SK-N-SH treated with all-trans-retinoic acid at 6 μM for 48 hours (cell line): ENCODE measurements at regions not wholly inside any gene's neighbourhood (a gene's known extent, or its start where the extent isn't known, plus 50 kb on each side); places are given as distances from the start of the nearest gene placed in this dataset.
A peak's percentile ranks its signal among the peaks of the same experiment; 100 is the strongest.

ENCODE experiments used
- ATAC-seq: fragments of 200-7000 bp; cut with Tn5 transposase; 3 replicates; pipeline ENCODE4 v1.9.1; 2020; ENCODE audit warnings: mild to moderate bottlenecking, moderate library complexity
- CSDC2 ChIP-seq: fragments of 250-450 bp; sonication (Bioruptor Pico); IDR thresholded peaks from 2 replicates; pipeline ENCODE4 v1.5.0; 2020; ENCODE audit warnings: mild to moderate bottlenecking, moderate library complexity
- ESRRG ChIP-seq: fragments of 250-450 bp; sonication (Bioruptor Pico); IDR thresholded peaks from 2 replicates; pipeline ENCODE4 v1.6.1; 2021; ENCODE audit warnings: mild to moderate bottlenecking
- GLIS3 ChIP-seq: fragments of 250-450 bp; sonication (Bioruptor Pico); IDR thresholded peaks from 2 replicates; pipeline ENCODE4 v1.5.0; 2020; ENCODE audit warnings: mild to moderate bottlenecking, moderate library complexity
- PPARA ChIP-seq: fragments of 250-450 bp; sonication (Bioruptor Pico); IDR thresholded peaks from 2 replicates; pipeline ENCODE4 v1.5.0; 2020; ENCODE audit warnings: mild to moderate bottlenecking, borderline replicate concordance
- RARB ChIP-seq: fragments of 250-450 bp; sonication (Bioruptor Pico); IDR thresholded peaks from 2 replicates; pipeline ENCODE4 v1.8.0; 2021; ENCODE audit warnings: mild to moderate bottlenecking, moderate library complexity
- SNAI2 ChIP-seq: fragments of 250-450 bp; sonication (Bioruptor Pico); IDR thresholded peaks from 2 replicates; pipeline ENCODE4 v1.5.0; 2020; ENCODE audit warnings: mild to moderate bottlenecking, moderate library complexity
- TCF4 ChIP-seq: fragments of 250-450 bp; sonication (Bioruptor Pico); IDR thresholded peaks from 2 replicates; pipeline ENCODE4 v1.8.0; 2021; ENCODE audit warnings: mild to moderate bottlenecking, moderate library complexity, borderline replicate concordance
- ZC3H10 ChIP-seq: fragments of 250-450 bp; sonication (Bioruptor Pico); IDR thresholded peaks from 2 replicates; pipeline ENCODE4 v1.5.1; 2021; ENCODE audit warnings: mild to moderate bottlenecking, moderate library complexity
- ZFP3 ChIP-seq: fragments of 250-450 bp; sonication (Bioruptor Pico); IDR thresholded peaks from 2 replicates; pipeline ENCODE4 v1.5.0; 2020; ENCODE audit warnings: mild to moderate bottlenecking, moderate library complexity
- ZFP30 ChIP-seq: fragments of 450-650 bp; formaldehyde crosslinking; IDR thresholded peaks from 2 replicates; pipeline ENCODE4 v1.5.0; 2022; ENCODE audit warnings: mild to moderate bottlenecking, moderate library complexity
- ZNF565 ChIP-seq: fragments of 450-650 bp; formaldehyde crosslinking; conservative IDR thresholded peaks from 2 replicates; pipeline ENCODE4 v1.5.0; 2020; ENCODE audit warnings: low read depth, mild to moderate bottlenecking, moderate library complexity
- ZNF70 ChIP-seq: fragments of 450-650 bp; formaldehyde crosslinking; IDR thresholded peaks from 2 replicates; pipeline ENCODE4 v1.5.0; 2020; ENCODE audit warnings: mild to moderate bottlenecking, moderate library complexity
- ZNF8 ChIP-seq: fragments of 450-650 bp; formaldehyde crosslinking; IDR thresholded peaks from 2 replicates; pipeline ENCODE4 v1.5.0; 2020; ENCODE audit warnings: mild to moderate bottlenecking, moderate library complexity
- TF ChIP-seq, protein P1 (sequence below): fragments of 250-450 bp; sonication (Bioruptor Pico); IDR thresholded peaks from 2 replicates; pipeline ENCODE4 v1.8.0; 2021; ENCODE audit warnings: low read depth, mild to moderate bottlenecking, moderate library complexity, borderline replicate concordance
- TF ChIP-seq, protein P2 (sequence below): fragments of 250-450 bp; sonication (Bioruptor Pico); IDR thresholded peaks from 2 replicates; pipeline ENCODE4 v1.8.0; 2020; ENCODE audit warnings: mild to moderate bottlenecking, moderate library complexity, borderline replicate concordance
- TF ChIP-seq, protein P3 (sequence below): fragments of 250-450 bp; sonication (Bioruptor Pico); IDR thresholded peaks from 2 replicates; pipeline ENCODE4 v1.5.0; 2020; ENCODE audit warnings: mild to moderate bottlenecking, moderate library complexity
- TF ChIP-seq, protein P4 (sequence below): fragments of 250-450 bp; sonication (Bioruptor Pico); IDR thresholded peaks from 2 replicates; pipeline ENCODE4 v1.5.1; 2021; ENCODE audit warnings: mild to moderate bottlenecking, moderate library complexity
- TF ChIP-seq, protein P5 (sequence below): fragments of 250-450 bp; sonication (Bioruptor Pico); IDR thresholded peaks from 2 replicates; pipeline ENCODE4 v1.5.1; 2020; ENCODE audit warnings: low read depth, mild to moderate bottlenecking, moderate library complexity

DNA sequence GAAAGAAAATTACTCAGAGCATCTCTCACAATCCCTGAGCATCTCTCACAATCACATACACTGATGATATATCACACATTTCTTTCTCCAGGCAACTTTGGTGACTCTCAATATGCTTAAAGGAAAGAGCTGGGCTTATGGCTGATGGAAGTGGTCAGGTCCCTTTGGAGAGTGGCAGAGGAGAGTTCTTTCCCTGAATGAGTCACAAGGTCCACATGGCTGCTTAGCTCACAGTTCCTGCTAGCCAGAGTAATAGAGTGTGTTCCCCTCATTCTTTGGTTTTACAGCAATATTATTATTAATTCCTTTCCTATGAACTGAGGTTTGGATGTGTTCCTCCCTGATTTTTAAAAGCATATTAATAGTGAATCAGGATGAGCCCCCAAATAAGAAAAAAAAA, 287.4 kb downstream of the C7orf25 start:
- TF ChIP-seq ZFP3 (CRISPR knock-in tag) (no peak), CSDC2 (CRISPR knock-in tag) (no peak), ZNF565 (CRISPR knock-in tag) (no peak), ZC3H10 (CRISPR knock-in tag) (no peak), ZNF8 (CRISPR knock-in tag) (no peak), SNAI2 (CRISPR knock-in tag) (no peak), ZNF70 (CRISPR knock-in tag) (no peak)
- TF ChIP-seq, protein P1, sequence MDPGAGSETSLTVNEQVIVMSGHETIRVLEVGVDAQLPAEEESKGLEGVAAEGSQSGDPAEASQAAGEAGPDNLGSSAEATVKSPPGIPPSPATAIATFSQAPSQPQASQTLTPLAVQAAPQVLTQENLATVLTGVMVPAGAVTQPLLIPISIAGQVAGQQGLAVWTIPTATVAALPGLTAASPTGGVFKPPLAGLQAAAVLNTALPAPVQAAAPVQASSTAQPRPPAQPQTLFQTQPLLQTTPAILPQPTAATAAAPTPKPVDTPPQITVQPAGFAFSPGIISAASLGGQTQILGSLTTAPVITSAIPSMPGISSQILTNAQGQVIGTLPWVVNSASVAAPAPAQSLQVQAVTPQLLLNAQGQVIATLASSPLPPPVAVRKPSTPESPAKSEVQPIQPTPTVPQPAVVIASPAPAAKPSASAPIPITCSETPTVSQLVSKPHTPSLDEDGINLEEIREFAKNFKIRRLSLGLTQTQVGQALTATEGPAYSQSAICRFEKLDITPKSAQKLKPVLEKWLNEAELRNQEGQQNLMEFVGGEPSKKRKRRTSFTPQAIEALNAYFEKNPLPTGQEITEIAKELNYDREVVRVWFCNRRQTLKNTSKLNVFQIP (CRISPR knock-in tag): no peak
- no peak for ATAC-seq

DNA sequence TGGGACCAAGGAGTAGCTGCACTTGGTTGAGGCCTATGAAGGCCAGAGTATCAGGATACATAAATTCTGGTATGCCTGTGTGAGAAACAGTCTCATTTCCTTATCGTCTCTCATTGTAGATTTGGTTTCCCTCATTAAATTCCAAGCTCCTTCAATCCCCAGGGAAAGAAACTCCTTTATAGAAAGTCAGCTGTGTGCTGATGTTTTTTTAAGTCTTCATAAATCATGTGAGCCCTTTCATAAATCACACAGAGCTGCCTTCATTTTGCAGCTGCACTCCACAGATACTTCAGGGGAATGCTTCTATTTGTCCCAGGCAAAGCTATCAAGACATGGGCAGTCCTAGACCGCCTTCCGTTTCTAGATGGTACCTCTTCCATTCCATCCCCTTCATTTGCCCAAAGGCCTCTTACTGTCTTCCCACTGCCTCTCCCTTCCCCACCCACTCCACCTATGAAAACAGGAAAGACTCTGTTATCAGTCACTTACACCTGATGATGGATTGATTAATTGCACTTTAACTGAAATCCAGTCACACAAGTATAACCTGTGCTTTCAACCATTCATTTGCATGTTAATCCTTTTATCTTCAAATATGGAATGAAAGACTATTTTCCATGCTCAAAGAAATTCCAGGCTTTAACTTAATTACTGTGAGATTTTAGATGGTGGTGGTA, 290.2 kb downstream of the C7orf25 start:
- no peak for ATAC-seq
- TF ChIP-seq, protein P2, sequence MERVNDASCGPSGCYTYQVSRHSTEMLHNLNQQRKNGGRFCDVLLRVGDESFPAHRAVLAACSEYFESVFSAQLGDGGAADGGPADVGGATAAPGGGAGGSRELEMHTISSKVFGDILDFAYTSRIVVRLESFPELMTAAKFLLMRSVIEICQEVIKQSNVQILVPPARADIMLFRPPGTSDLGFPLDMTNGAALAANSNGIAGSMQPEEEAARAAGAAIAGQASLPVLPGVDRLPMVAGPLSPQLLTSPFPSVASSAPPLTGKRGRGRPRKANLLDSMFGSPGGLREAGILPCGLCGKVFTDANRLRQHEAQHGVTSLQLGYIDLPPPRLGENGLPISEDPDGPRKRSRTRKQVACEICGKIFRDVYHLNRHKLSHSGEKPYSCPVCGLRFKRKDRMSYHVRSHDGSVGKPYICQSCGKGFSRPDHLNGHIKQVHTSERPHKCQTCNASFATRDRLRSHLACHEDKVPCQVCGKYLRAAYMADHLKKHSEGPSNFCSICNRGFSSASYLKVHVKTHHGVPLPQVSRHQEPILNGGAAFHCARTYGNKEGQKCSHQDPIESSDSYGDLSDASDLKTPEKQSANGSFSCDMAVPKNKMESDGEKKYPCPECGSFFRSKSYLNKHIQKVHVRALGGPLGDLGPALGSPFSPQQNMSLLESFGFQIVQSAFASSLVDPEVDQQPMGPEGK (CRISPR knock-in tag): no peak
- TF ChIP-seq ZNF565 (CRISPR knock-in tag): no peak
- TF ChIP-seq ZFP30 (CRISPR knock-in tag): no peak
- no peak for TF ChIP-seq RARB (CRISPR knock-in tag)
- no peak for TF ChIP-seq ZFP3 (CRISPR knock-in tag)
- TF ChIP-seq, protein P3, sequence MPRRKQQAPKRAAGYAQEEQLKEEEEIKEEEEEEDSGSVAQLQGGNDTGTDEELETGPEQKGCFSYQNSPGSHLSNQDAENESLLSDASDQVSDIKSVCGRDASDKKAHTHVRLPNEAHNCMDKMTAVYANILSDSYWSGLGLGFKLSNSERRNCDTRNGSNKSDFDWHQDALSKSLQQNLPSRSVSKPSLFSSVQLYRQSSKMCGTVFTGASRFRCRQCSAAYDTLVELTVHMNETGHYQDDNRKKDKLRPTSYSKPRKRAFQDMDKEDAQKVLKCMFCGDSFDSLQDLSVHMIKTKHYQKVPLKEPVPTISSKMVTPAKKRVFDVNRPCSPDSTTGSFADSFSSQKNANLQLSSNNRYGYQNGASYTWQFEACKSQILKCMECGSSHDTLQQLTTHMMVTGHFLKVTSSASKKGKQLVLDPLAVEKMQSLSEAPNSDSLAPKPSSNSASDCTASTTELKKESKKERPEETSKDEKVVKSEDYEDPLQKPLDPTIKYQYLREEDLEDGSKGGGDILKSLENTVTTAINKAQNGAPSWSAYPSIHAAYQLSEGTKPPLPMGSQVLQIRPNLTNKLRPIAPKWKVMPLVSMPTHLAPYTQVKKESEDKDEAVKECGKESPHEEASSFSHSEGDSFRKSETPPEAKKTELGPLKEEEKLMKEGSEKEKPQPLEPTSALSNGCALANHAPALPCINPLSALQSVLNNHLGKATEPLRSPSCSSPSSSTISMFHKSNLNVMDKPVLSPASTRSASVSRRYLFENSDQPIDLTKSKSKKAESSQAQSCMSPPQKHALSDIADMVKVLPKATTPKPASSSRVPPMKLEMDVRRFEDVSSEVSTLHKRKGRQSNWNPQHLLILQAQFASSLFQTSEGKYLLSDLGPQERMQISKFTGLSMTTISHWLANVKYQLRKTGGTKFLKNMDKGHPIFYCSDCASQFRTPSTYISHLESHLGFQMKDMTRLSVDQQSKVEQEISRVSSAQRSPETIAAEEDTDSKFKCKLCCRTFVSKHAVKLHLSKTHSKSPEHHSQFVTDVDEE: no peak

DNA sequence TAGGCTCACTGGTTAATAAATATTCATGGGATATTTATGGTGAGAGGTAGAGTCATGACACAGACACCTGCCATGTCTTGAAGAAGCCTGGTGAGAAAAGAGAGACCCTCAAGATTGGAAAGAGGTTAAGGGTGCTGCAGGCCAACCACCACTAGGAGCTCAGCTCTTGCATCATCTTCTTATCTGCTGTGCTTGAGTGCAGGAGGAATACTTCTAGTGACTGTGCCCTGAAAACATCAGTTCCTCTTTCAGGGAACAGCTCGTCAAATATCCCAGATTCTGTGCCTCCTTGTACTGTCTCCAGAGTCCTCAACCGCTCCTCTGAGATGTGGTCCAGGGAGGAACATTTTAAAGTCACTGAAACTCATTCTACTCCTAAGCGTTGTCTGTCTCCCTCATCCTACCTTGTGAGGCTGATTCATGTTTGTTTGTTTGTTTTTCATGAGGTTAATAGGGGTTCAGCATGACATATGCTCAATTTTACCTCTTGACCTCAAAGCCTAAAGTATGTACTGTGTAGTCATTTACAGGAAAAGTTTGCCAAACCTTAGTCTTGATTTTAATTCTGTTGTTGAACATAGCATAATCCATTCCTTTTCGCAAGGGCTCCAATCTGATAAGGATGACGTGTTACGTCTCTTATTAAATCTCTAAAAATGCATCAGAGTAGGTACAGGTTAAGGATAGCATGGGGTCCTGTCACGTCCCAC, 293.1 kb downstream of the C7orf25 start:
- TF ChIP-seq RARB (CRISPR knock-in tag): no peak
- TF ChIP-seq PPARA (CRISPR knock-in tag): no peak
- ATAC-seq: no peak

DNA sequence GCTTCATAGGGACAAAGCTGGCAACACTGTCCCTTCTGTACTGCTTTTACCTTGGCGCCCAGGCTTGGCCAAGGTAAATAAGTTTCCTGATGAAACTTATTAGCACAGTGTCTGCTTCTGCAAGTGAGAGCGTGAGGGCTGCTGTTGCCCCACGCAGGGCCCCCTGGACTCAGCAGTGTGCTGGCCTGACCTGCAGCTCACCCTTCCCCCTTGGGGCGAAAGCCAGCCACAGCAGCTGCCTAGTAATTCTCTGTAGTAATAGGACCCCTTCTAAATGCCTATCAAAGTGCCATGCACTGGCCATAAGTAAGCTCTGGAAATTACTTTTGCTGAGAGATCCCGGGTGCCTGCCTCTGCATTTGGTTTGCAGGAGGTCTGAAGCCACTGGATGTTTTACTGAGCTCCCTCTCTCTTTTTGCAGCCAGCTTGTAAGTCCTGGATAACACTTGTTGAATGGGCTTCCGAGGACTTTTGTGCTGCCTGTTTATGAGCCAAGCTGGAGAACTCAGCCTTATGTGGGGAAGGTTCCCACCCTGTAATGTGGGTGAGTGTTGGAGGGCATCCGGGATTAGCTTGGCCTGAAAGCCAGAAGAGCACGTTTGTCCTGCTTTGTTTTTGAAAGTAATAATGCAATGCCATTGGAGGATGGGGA, 293.9 kb downstream of the C7orf25 start:
- ATAC-seq: peak; percentile 32
- TF ChIP-seq, protein P4, sequence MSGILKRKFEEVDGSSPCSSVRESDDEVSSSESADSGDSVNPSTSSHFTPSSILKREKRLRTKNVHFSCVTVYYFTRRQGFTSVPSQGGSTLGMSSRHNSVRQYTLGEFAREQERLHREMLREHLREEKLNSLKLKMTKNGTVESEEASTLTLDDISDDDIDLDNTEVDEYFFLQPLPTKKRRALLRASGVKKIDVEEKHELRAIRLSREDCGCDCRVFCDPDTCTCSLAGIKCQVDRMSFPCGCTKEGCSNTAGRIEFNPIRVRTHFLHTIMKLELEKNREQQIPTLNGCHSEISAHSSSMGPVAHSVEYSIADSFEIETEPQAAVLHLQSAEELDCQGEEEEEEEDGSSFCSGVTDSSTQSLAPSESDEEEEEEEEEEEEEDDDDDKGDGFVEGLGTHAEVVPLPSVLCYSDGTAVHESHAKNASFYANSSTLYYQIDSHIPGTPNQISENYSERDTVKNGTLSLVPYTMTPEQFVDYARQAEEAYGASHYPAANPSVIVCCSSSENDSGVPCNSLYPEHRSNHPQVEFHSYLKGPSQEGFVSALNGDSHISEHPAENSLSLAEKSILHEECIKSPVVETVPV (CRISPR knock-in tag): no peak
- TF ChIP-seq, protein P5, sequence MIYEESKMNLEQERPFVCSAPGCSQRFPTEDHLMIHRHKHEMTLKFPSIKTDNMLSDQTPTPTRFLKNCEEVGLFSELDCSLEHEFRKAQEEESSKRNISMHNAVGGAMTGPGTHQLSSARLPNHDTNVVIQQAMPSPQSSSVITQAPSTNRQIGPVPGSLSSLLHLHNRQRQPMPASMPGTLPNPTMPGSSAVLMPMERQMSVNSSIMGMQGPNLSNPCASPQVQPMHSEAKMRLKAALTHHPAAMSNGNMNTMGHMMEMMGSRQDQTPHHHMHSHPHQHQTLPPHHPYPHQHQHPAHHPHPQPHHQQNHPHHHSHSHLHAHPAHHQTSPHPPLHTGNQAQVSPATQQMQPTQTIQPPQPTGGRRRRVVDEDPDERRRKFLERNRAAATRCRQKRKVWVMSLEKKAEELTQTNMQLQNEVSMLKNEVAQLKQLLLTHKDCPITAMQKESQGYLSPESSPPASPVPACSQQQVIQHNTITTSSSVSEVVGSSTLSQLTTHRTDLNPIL (CRISPR knock-in tag): no peak
- TF ChIP-seq, protein P3: no peak
- TF ChIP-seq TCF4 (CRISPR knock-in tag): no peak
- no peak for TF ChIP-seq GLIS3 (CRISPR knock-in tag)
- no peak for TF ChIP-seq ESRRG (CRISPR knock-in tag)
- no peak for TF ChIP-seq ZNF565 (CRISPR knock-in tag)
- TF ChIP-seq CSDC2 (CRISPR knock-in tag): no peak
- TF ChIP-seq ZC3H10 (CRISPR knock-in tag): no peak
- TF ChIP-seq, all 23 proteins: peak for 0
